IPS-18a (cell line): ENCODE measurements at regions not wholly inside any gene's neighbourhood (a gene's known extent, or its start where the extent isn't known, plus 50 kb on each side); places are given as distances from the start of the nearest gene placed in this dataset.

Experiments
- H3K27ac ChIP-seq: one replicate; pipeline ENCODE4 v1.5.1; 2013; ENCODE audit warnings: low read length
- H3K27me3 ChIP-seq: one replicate; pipeline ENCODE4 v1.6.1; 2013; ENCODE audit warnings: mild to moderate bottlenecking, low read length; ENCODE audit not compliant: control insufficient read depth, insufficient read depth
- H3K36me3 ChIP-seq: one replicate; pipeline ENCODE4 v1.6.1; 2013; ENCODE audit warnings: low read depth, low read length; ENCODE audit not compliant: control insufficient read depth
- H3K4me1 ChIP-seq: one replicate; pipeline ENCODE4 v1.6.1; 2013; ENCODE audit warnings: low read depth, low read length; ENCODE audit not compliant: control insufficient read depth
- H3K4me3 ChIP-seq: one replicate; pipeline ENCODE4 v1.5.1; 2013; ENCODE audit warnings: low read length
- H3K9ac ChIP-seq: one replicate; pipeline ENCODE4 v1.6.1; 2013; ENCODE audit warnings: mild to moderate bottlenecking, low read length, moderate library complexity
- H3K9me3 ChIP-seq: one replicate; pipeline ENCODE4 v1.6.1; 2013; ENCODE audit warnings: low read depth, low read length; ENCODE audit not compliant: control insufficient read depth

GRCh38 chr1:239765163-239765562 lies 326.5 kb upstream of the FMN2 start:
- no peaks in the 10 kb centered on the region for H3K4me1 ChIP-seq
- no peak overlapping the region for H3K9ac ChIP-seq
- H3K36me3 ChIP-seq = no peaks in the 10 kb centered on the region
- H3K9me3 ChIP-seq = no peaks in the 10 kb centered on the region
- no peak overlapping the region for H3K4me3 ChIP-seq
- H3K27ac ChIP-seq = no peak overlapping the region
- no peaks in the 10 kb centered on the region for H3K27me3 ChIP-seq

GRCh38 chr1:239771550-239771949 lies 320.1 kb upstream of the FMN2 start:
- Histone ChIP-seq H3K9ac (no peak overlapping the region), H3K27me3 (no peaks in the 10 kb centered on the region), H3K4me1 (peaks cover 10% of the 10 kb centered on the region), H3K27ac (no peak overlapping the region), H3K36me3 (no peaks in the 10 kb centered on the region), H3K9me3 (no peaks in the 10 kb centered on the region), H3K4me3 (no peak overlapping the region)

GRCh38 chr1:239772446-239772845 lies 319.2 kb upstream of the FMN2 start:
- no peaks in the 10 kb centered on the region for H3K27me3 ChIP-seq
- H3K9me3 ChIP-seq = no peaks in the 10 kb centered on the region
- H3K4me3 ChIP-seq = no peak overlapping the region
- H3K27ac ChIP-seq = no peak overlapping the region
- no peak overlapping the region for H3K9ac ChIP-seq
- no peaks in the 10 kb centered on the region for H3K36me3 ChIP-seq
- peaks cover 10% of the 10 kb centered on the region for H3K4me1 ChIP-seq

GRCh38 chr1:239775466-239775865 lies 316.2 kb upstream of the FMN2 start:
- Histone ChIP-seq H3K27ac (no peak overlapping the region), H3K9ac (no peak overlapping the region)

GRCh38 chr1:239778208-239778813 lies 313.4 kb upstream of the FMN2 start:
- peaks cover 10% of the 10 kb centered on the region for H3K4me1 ChIP-seq
- no peak overlapping the region for H3K27ac ChIP-seq
- H3K9me3 ChIP-seq = no peaks in the 10 kb centered on the region
- no peak overlapping the region for H3K4me3 ChIP-seq
- H3K36me3 ChIP-seq = no peaks in the 10 kb centered on the region
- H3K9ac ChIP-seq = no peak overlapping the region
- H3K27me3 ChIP-seq = no peaks in the 10 kb centered on the region

More at GRCh38 chr1:239775466-239775865, 316.2 kb upstream of the FMN2 start:
- Histone ChIP-seq H3K27me3 (no peaks in the 10 kb centered on the region), H3K9me3 (no peaks in the 10 kb centered on the region), H3K4me1 (peaks cover 10% of the 10 kb centered on the region), H3K4me3 (no peak overlapping the region), H3K36me3 (no peaks in the 10 kb centered on the region)

GRCh38 chr1:239779962-239780361 lies 311.7 kb upstream of the FMN2 start:
- H3K9ac ChIP-seq = no peak overlapping the region
- H3K9me3 ChIP-seq = no peaks in the 10 kb centered on the region
- no peak overlapping the region for H3K4me3 ChIP-seq
- H3K27ac ChIP-seq = no peak overlapping the region
- H3K27me3 ChIP-seq = no peaks in the 10 kb centered on the region
- no peaks in the 10 kb centered on the region for H3K36me3 ChIP-seq
- H3K4me1 ChIP-seq = no peaks in the 10 kb centered on the region

GRCh38 chr1:239784896-239785295 lies 306.8 kb upstream of the FMN2 start:
- H3K27me3 ChIP-seq = no peaks in the 10 kb centered on the region
- H3K9me3 ChIP-seq = no peaks in the 10 kb centered on the region
- H3K4me3 ChIP-seq = no peak overlapping the region
- no peak overlapping the region for H3K27ac ChIP-seq
- H3K36me3 ChIP-seq = no peaks in the 10 kb centered on the region
- H3K4me1 ChIP-seq = peaks cover 8% of the 10 kb centered on the region
- H3K9ac ChIP-seq = no peak overlapping the region

GRCh38 chr1:239785576-239785975 lies 306.1 kb upstream of the FMN2 start:
- no peaks in the 10 kb centered on the region for H3K27me3 ChIP-seq
- no peaks in the 10 kb centered on the region for H3K9me3 ChIP-seq
- H3K27ac ChIP-seq = no peak overlapping the region

GRCh38 chr1:239786464-239786863 lies 305.2 kb upstream of the FMN2 start:
- Histone ChIP-seq H3K27ac (no peak overlapping the region), H3K9ac (no peak overlapping the region), H3K27me3 (no peaks in the 10 kb centered on the region), H3K4me1 (peaks cover 8% of the 10 kb centered on the region), H3K4me3 (no peak overlapping the region), H3K36me3 (no peaks in the 10 kb centered on the region), H3K9me3 (no peaks in the 10 kb centered on the region)

More at GRCh38 chr1:239785576-239785975, 306.1 kb upstream of the FMN2 start:
- no peak overlapping the region for H3K9ac ChIP-seq
- H3K36me3 ChIP-seq = no peaks in the 10 kb centered on the region
- H3K4me1 ChIP-seq = peaks cover 8% of the 10 kb centered on the region
- no peak overlapping the region for H3K4me3 ChIP-seq

GRCh38 chr1:239792157-239792556 lies 299.5 kb upstream of the FMN2 start:
- no peak overlapping the region for H3K9ac ChIP-seq
- no peak overlapping the region for H3K27ac ChIP-seq
- H3K4me1 ChIP-seq = no peaks in the 10 kb centered on the region
- H3K36me3 ChIP-seq = no peaks in the 10 kb centered on the region
- H3K9me3 ChIP-seq = no peaks in the 10 kb centered on the region
- H3K4me3 ChIP-seq = no peak overlapping the region
- H3K27me3 ChIP-seq = no peaks in the 10 kb centered on the region

- H3K27me3 ChIP-seq = no peaks in the 10 kb centered on the region
- H3K4me3 ChIP-seq = no peak overlapping the region
- H3K9ac ChIP-seq = no peak overlapping the region
- H3K9me3 ChIP-seq = no peaks in the 10 kb centered on the region
- H3K36me3 ChIP-seq = no peaks in the 10 kb centered on the region
- H3K27ac ChIP-seq = no peak overlapping the region
- H3K4me1 ChIP-seq = no peaks in the 10 kb centered on the region
These were observed 296.4 kb upstream of the FMN2 start for GRCh38 chr1:239795304-239795703.

- Histone ChIP-seq H3K4me3 (no peak overlapping the region), H3K4me1 (no peaks in the 10 kb centered on the region), H3K27me3 (no peaks in the 10 kb centered on the region), H3K9me3 (no peaks in the 10 kb centered on the region), H3K27ac (no peak overlapping the region), H3K36me3 (no peaks in the 10 kb centered on the region), H3K9ac (no peak overlapping the region)
These were observed 292.1 kb upstream of the FMN2 start for GRCh38 chr1:239799617-239800016.
